Caki2 (cell line): ENCODE measurements at regions not wholly inside any gene's neighbourhood (a gene's known extent, or its start where the extent isn't known, plus 50 kb on each side); places are given as distances from the start of the nearest gene placed in this dataset.
"Not testable (repeated sequence)": the region's sequence is repeated elsewhere in the genome, so short reads cannot be mapped to it uniquely, and the experiment has no call there.

Experiments
- DNase-seq: peaks from one replicate; pipeline ENCODE4 v3.0.0-alpha.2; 2015; ENCODE audit warnings: low read depth
- in situ Hi-C: cut with HindIII; loops from 2 replicates; pipeline ENCODE4 v1.10.0; 2016; ENCODE audit warnings: low sequenced_read_pairs, low pct_unique_long_range_greater_than_20kb, mixed read lengths

DNA sequence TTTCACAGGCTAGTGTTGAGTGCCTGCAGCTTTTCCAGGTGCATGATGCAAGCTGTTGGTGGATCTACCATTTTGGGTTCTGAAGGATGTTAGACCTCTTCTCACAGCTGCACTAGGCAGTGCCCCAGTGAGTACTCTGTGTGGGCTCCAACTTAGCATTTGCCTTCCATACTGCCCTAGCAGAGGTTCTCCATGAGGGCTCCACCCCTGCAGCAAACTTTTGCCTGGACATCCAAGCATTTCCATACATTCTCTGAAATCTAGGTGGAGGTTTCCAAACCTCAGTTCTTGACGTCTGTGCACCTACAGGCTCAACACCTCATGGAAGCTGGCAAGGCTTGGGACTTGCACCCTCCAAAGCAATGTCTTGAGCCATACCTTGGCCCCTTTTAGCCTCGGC lies 1205.4 kb upstream of the SPRY2 start:
- DNase-seq, in situ Hi-C loops: not testable (repeated sequence)

DNA sequence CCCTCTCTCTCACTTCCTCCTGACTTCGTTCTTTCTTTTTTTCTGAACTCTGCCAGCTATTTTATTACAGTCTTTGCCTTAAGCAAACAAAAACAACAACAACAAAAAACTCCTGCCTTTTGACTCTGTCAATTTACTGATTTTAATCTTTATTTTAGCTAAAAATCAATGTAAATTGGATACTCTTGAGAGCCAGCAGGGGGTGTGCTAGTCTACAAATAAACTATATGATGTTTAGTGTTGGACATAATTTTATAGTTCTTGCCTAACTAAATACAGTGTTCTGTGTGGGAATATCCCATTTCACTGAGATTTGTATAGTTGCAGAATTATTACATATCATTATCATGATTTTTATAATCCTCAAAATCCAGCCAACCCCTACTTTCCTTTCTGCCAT lies 1199.9 kb upstream of the SPRY2 start:
- no peak for DNase-seq
- in situ Hi-C loops: no loop called here

DNA sequence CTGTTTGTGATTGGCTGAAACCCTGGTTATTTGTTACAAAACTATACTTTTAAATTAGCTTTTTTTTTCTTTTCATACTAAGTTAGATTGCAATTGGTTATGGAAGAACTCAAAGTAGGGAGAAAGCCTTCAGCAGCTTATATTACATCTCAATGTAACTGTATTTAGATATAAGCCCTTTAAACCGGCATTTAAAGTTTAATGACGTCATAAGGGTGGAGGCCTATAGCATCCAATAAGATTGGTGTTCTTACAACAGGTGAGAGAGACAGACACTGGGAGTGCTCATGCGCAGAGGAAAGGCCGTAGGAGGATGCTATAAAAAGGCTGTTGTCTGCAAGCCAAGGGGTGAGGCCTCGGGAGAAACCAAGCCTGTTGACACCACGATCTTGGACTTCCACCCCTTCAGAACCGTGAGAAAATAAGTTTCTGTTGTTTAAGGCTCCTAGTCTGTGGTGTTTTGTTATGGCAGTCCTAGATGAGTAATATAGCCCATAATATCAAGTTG lies 1198.8 kb upstream of the SPRY2 start:
- no peak for DNase-seq
- in situ Hi-C loops: no loop called here

DNA sequence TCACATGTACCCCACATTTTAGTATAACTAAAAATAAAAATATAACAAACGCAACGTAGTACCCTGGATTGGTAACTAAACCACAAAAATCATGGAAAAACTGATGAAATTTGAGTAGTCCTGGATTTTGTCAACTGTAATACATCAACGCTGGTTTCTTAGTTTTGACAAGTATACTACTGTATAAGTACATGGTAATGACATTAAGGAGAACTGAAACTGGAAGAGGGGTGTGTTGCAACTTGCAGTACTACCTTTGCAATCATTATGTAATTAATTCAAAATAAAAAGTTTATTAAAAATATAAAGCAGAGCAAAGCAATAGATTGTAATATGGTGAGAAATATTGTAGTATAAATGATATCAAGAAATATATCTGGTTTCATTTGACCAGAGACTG lies 1158.0 kb upstream of the SPRY2 start:
- in situ Hi-C loops: no loop called here
- DNase-seq: no peak

DNA sequence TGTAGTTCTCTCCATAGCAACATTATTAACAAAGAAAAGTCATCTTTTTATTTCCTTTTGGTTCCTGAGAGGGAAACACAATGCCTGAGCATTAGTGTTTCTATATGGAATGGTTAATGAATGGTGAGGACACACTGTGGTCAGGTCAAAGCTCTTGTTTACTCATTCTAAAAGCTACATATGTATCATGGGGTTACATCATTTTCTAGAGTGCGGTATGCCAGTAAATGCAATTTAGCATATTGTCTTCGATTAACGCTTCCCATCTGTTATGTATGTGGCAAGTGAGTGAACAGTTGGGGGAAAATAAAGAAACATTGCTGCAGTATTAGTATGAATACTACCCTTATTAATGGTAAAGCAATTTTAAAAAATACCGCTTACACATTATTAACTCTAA lies 1152.2 kb upstream of the SPRY2 start:
- in situ Hi-C loops: no loop called here
- DNase-seq: no peak

DNA sequence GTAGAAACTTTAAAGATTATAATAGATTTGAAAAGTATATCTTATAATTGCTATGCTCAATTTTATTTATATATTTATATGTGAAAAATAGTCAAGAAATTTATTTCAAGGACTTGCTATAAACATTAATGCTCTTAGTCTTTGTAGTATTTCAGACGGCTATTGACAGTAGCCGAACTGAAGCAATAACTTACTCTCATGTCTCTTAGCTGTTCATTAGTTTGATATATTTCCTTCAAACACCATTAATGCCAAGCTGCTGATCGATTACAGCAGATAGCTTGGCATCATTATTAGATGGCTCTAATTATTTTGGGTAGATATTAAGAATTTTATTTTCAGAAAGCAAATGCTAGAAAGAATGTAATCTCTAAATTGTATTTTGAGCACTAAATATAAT lies 1151.5 kb upstream of the SPRY2 start:
- DNase-seq: no peak
- in situ Hi-C loops: no loop called here

DNA sequence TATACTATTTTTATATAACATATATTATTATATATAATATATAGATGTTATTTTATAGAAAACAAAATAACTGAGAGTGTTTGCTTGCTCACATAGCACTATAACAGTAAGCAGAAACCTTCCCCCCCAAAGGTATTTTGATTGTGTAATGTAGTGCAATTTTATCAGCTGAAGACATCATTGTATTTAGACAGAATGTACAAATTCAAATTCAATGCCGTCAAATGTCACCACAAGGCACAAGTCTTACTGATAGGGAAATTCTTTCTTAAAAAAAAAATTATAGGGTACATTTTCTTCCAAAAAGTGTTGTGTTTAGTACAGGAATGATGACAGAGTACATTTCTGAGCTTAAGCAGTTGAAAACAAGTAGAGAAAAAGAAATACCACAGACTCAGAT lies 1147.1 kb upstream of the SPRY2 start:
- in situ Hi-C loops: no loop called here
- DNase-seq: no peak

DNA sequence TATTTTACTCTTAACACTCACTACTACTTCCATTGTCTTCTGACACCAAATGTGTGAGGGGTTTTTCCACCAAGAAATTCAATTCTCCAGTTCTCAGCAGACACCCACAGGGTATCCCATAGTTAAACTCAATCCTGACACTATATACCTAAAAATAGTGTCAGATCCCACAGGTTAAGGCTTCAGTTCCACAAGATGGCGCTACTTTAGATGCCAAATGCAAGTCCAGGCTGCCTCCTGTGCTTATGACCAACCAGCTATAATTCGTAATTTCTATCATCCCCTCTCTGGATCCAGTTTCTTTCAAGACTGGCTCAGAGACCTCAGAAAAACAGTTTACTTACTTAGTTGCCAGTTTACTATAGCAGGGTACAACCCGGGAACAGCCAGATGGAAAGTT lies 1146.2 kb upstream of the SPRY2 start:
- in situ Hi-C loops: no loop called here
- DNase-seq: no peak

DNA sequence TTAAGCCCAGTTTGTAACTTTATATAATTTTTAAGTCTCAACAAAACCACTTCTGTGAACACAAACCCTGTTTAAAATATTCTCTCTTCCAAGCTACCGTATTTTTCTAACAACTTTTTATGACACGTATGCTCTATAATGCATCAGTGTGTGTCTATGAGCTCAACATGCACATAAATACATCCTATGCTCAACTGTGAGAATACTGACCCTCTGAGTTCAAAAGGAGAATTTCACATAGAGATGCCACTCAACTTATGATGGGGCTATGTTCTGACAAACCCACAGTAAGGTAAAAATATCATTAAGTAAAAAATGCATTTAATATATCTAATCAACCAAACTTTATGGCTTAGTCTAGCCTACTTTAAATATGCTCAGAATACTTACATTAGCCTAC lies 1139.7 kb upstream of the SPRY2 start:
- DNase-seq: no peak
- in situ Hi-C loops: no loop called here

DNA sequence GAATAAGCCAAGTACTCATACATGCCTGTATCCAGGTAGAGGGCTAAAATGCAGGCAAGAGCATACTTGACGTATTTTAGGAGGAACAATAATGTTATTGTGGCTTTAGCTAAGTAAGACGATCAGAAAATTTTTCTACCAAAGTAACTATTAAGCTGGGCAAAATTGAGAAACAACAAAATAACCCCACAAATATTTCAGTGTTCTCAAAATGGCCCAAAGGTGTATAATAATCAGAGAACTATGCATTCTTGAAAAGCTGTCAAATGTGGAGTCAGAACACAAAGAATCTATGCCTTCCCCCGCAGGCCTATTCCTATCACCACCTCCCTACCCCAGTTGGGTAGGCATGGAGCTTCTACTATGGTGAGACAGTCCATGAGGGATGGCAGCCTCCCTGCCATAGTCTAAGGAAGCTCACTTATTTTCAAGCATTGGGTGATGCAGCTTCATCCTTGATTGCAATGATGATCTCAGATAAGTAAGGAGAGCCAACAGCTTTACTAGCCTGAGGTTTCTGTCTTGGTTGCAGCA lies 1132.5 kb upstream of the SPRY2 start:
- no peak for DNase-seq

DNA sequence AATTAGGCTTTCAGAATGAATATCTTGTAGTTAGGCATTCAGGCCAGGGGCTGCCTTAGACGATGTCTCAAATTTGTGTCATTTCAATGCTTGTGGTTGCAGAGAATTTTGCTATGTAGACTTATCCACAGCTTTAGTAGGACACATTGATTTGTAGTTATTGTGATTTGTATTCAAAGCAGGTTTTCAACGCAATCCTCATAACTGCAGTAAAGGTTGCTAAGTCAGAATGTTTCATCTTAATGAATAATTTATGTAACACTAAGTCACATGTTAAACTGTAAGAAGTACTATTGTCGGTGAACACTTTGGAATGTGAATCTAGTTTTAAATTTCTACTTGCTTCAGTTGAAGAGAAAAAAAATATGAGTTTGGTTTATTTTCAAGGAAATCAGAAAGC lies 1117.2 kb upstream of the SPRY2 start:
- DNase-seq: peak; percentile 6
- in situ Hi-C loops: no loop called here

More for the DNA sequence above, 1132.5 kb upstream of the SPRY2 start:
- in situ Hi-C loops: no loop called here

DNA sequence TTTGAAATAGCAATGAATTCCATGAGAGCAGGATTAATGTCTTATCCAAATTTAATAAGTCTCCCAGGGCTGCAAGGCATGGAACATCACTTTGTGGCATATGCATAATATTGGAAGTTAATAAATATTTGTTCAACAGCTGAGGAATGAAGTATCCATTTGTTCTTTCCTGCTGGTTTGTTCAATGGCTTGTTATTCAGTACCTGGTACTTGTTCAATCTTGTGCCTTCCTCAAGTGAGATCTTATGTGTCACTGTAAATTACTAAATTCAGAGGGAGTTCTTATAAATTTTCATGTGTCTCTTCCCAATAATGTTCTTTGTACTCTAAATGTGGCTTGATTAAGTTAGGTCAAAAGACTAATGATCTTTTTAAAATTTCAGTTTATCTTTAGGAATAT lies 1105.5 kb upstream of the SPRY2 start:
- DNase-seq: no peak
- in situ Hi-C loops: no loop called here

DNA sequence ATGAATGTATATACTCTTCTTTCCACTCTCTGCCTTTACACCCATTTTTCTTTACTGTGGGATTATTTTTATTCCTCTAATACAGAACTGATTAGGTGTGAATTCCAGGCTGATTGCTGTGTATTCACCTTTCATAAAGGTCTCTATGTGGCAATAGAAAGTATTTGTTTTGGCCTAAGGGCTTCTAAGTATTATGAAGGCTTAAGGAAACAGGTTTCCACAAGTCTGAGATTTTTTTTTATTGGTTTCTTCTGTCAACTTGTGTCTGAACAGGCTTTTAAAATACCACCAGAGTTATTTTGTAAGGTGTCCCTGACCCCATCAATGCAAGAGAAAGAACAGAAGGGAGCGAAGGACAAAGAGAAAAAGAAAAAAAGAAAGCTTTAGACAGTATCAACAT lies 1102.0 kb upstream of the SPRY2 start:
- no peak for DNase-seq

DNA sequence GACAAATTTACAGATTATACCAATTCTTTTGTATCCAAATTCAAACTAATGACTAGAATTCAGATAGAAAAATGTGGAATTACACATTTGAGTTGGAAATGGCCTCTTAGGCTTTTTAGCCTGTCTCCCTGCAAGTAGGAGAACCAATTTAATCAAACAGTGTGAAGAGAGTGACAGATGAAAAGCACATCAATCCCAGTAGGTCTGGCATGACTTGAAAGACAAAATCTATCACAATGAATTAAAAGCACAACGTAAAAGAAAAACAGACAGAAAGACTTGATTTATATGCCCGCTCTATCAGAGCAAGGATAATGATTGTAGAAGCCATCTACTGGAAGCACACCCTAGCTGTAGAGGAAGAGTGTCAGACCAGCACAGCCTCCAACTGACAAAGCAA lies 1084.4 kb upstream of the SPRY2 start:
- in situ Hi-C loops: no loop called here
- DNase-seq: no peak

More for the DNA sequence above, 1102.0 kb upstream of the SPRY2 start:
- in situ Hi-C loops: no loop called here

DNA sequence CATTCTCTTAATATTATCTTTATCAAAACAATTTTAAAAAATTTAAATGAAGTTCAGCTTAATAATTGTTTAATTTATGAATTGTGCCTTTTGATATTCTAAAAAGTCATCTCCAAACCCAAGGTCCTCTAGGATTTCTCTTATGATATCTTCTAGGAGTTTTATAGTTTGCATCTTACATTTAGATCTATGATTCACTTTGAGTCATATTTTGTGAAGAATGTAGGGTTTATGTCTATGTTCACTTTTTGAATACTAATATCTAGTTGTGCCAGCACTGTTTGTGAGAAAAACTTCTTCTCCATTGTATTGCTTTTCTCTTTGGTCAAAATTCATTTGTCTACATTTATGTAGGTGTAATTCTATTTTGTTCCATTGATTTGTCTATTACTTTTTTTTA lies 1068.4 kb upstream of the SPRY2 start:
- in situ Hi-C loops: no loop called here
- DNase-seq: no peak

DNA sequence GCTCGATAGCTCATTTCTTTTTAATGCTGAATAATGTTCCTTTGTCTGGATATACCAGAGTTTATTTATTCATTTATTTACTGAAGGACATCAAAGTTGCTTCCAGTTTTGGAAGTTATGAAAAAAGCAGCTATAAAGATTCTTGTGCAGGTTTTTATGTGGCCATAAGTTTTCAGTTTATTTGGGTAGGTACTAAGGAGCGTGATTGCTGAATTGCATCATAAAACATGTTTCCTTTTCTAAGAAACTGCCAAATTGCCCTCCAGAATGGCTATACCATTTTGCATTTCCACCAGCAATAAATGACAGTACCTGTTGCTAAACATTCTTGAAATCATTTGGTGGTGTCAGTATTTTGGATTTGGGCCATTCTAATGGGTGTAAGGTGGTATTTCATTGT lies 1067.7 kb upstream of the SPRY2 start:
- in situ Hi-C loops: no loop called here
- DNase-seq: no peak

DNA sequence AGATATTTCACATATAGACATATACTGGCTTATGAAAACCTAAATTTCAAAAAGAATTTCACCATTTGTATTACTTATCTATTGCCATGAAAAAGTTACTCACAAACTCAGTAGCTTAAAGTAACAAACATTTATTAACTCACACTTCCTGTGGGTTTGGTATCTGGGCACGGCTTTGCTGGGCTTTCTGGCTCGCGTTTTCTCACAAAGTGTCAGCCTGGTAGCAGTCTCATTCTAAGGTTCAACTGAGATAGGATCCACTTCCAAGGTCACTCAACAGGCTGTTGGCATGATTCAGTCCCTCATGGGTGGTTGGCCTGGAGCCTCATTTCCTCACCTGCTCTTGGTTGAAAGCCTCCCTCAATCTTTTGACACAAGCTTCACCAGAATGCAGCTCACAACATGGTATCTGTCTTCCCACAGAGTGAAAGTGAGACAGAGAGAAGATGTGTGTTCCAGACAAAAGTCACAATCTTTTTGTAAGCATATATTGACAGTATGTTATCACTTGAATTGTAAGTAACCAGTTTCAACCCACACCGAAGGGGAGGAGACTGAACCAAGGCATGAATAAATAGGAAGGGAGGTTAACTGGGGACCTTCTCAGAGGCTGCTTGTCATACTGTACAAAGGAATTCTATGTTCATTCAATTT lies 1065.8 kb upstream of the SPRY2 start:
- in situ Hi-C loops: no loop called here
- peak; percentile 4 for DNase-seq

DNA sequence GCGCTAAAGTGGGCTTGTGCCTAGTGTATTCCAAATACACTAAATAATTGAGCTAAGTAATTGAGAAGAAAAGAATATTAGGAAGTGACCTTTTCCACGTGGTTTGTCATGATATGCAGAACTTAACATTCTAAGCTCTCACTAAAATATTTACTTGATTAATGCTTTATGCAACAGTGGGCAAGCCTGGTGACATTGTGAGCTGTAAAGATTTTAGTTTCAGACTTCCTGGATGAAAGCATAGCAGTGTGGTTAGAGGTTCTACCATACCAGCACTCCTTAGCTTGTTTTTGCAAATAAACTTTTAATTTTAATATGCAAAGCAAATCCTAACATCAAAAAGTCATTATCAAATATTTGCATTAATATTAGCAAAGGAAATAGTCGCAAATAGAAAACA lies 1065.1 kb upstream of the SPRY2 start:
- DNase-seq: peak; percentile 1
- in situ Hi-C loops: no loop called here

DNA sequence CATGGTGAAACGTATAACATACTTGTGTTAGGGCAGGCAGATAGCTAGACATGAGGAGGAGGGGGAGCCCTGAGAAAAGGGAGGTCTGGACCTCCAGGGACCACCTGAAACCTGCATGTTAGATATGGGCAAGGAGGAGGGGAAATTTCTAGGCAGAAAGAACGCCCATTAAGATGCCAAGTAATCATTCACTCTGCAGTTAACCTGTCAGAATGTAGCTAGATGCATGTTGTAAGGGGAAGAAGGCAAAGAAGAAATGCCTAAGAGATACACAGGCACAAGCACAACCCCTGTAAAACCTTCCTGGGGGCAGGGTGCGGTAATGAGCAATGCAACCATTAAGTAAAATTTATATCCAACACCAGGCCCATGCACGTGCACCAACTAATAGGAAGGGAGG lies 1055.3 kb upstream of the SPRY2 start:
- in situ Hi-C loops: no loop called here
- DNase-seq: no peak

DNA sequence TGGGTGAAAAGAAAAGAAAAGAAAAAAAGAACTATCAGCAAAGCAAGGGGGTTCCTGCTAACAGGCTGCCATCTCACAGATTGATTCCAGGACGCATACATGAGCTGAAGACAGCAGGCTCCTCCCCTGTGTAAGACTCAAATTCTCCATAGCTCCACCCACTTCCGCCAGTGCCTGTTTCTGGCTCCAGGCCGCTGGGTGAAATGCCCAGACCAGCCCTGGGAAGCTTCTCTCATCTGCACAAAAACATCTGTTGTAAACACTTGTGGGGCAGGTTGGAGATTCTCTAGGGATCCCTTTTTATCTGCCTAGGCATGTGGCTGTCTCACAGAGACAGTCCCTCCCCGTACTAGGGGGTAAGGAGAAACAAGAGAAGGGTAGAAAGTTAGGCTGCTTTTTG lies 1054.4 kb upstream of the SPRY2 start:
- no peak for DNase-seq
- in situ Hi-C loops: no loop called here
